T-cell (primary cell): ENCODE measurements at regions not wholly inside any gene's neighbourhood (a gene's known extent, or its start where the extent isn't known, plus 50 kb on each side); places are given as distances from the start of the nearest gene placed in this dataset.

Experiments used
- ATAC-seq, 4 experiments: fragments of 200-7000 bp in 3 of 4; fragments of 150-1000 bp in 1 of 4; cut with Tn5 transposase; replicated peaks in 1 of 4; 1 replicate in 3 of 4; 2 replicates in 1 of 4; pipeline ENCODE4 v1.10.0; 2021; ENCODE audit warnings: moderate library complexity in 3 of 4, mild to moderate bottlenecking in 2 of 4, moderate number of reproducible peaks in 1 of 4
- CTCF ChIA-PET, 2 donors: fragments of 300-600 bp; sonication (Branson Sonifier 250); formaldehyde crosslinking; loops; one replicate each; lab custom pipeline; 2022; ENCODE audit warnings: antibody characterized with exemption in 2 of 2; lab: Charles Lee
- POLR2A ChIA-PET, 2 donors: fragments of 300-600 bp; sonication (Branson Sonifier 250); formaldehyde crosslinking; loops; one replicate each; lab custom pipeline; 2022; ENCODE audit warnings: antibody characterized with exemption in 2 of 2; lab: Charles Lee
- DNase-seq, 35 experiments: peaks; one replicate each; pipeline versions ENCODE4 v3.0.0 to v3.0.0-alpha.2; 2013 to 2023
- H3K27ac ChIP-seq: one replicate; pipeline ENCODE4 v1.5.1; 2013; ENCODE audit warnings: low read length
- H3K27me3 ChIP-seq, 2 experiments: replicated peaks in 1 of 2; 1 replicate in 1 of 2; 2 replicates in 1 of 2; pipeline versions ENCODE4 v1.6.1 to v1.7.0; 2013; ENCODE audit warnings: low read length in 1 of 2, mixed read lengths in 1 of 2; ENCODE audit not compliant: control insufficient read depth in 2 of 2, insufficient read depth in 2 of 2; ENCODE audit errors: extremely low read depth in 1 of 2
- H3K36me3 ChIP-seq, 2 donors: 1 replicate in 1 of 2; 2 replicates in 1 of 2; pipeline versions ENCODE4 v1.6.1 to v1.7.0; 2013; ENCODE audit warnings: low read length in 1 of 2; ENCODE audit not compliant: control insufficient read depth in 2 of 2, insufficient read depth in 1 of 2; ENCODE audit errors: extremely low read depth in 1 of 2
- H3K4me1 ChIP-seq, 2 experiments: 1 replicate in 1 of 2; 2 replicates in 1 of 2; pipeline versions ENCODE4 v1.6.1 to v1.7.0; 2013; ENCODE audit warnings: low read length in 2 of 2, mixed read lengths in 1 of 2; ENCODE audit not compliant: insufficient read depth in 2 of 2, control insufficient read depth in 1 of 2; ENCODE audit errors: extremely low read depth in 1 of 2
- H3K4me3 ChIP-seq, 2 donors: 1 replicate in 1 of 2; 2 replicates in 1 of 2; pipeline versions ENCODE4 v1.5.1 to v1.7.0; 2013; ENCODE audit warnings: mild to moderate bottlenecking in 2 of 2, low read length in 1 of 2, moderate library complexity in 1 of 2; ENCODE audit not compliant: control insufficient read depth in 1 of 2; ENCODE audit errors: extremely low read depth in 1 of 2
- H3K9me3 ChIP-seq: 2 replicates; pipeline ENCODE4 v1.7.0; 2013
- H3K27ac Mint-ChIP-seq, 2 donors: one replicate each; pipeline ENCODE4 v1.8.0; 2020 to 2021; ENCODE audit warnings: mild to moderate bottlenecking in 2 of 2, mixed read lengths in 2 of 2
- H3K27me3 Mint-ChIP-seq, 2 donors: one replicate each; pipeline ENCODE4 v1.8.0; 2021 to 2022; ENCODE audit warnings: mixed read lengths in 2 of 2
- H3K36me3 Mint-ChIP-seq: one replicate; pipeline ENCODE4 v1.8.0; 2021; ENCODE audit warnings: mixed read lengths
- H3K4me1 Mint-ChIP-seq, 3 donors: one replicate each; pipeline ENCODE4 v1.8.0; 2020 to 2022; ENCODE audit warnings: mixed read lengths in 3 of 3, mild to moderate bottlenecking in 1 of 3
- H3K4me3 Mint-ChIP-seq, 3 donors: one replicate each; pipeline ENCODE4 v1.8.0; 2020 to 2022; ENCODE audit warnings: mild to moderate bottlenecking in 3 of 3, mixed read lengths in 3 of 3, moderate library complexity in 3 of 3
- H3K9me3 Mint-ChIP-seq, 3 donors: one replicate each; pipeline ENCODE4 v1.8.0; 2020 to 2022; ENCODE audit warnings: mixed read lengths in 3 of 3
- WGBS: methylation state at CpG from one replicate; pipeline ENCODE4 v1.1.5; 2013; ENCODE audit warnings: missing lambda C conversion rate; ENCODE audit not compliant: insufficient coverage; 5-methylcytosine and 5-hydroxymethylcytosine counted together

DNA sequence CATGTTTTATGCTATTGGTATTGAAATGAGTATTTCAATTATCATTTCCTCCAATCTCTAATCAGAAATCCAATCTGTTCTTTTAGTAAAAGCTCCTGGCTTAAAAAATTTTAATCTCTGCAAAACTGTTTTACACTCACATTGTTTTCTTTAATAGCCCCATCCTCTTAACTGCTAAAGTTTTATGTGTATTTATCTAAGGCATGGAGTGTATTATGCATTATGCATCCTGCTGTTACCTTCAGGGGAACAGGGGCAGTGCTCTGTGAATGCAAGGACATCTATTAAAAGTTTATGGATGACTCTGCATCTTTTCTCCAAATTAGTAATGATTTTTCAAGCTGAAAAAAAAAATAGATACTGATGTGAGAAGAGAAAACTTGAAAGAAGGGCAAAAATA is 1261.6 kb upstream of the NXPH2 start:
- Histone ChIP-seq H3K27ac (no peak overlapping the region), H3K9me3 (no peaks in the 10 kb centered on the region), H3K36me3 (no peaks in the 10 kb centered on the region), H3K4me3 (no peak overlapping the region), H3K4me1 (no peaks in the 10 kb centered on the region), H3K27me3 (no peaks in the 10 kb centered on the region)
- ATAC-seq, result no peak
- H3K27ac Mint-ChIP-seq, result no peak overlapping the region
- no peaks in the 10 kb centered on the region for H3K36me3 Mint-ChIP-seq
- peaks cover 22 to 37% (median 30%) of the 10 kb centered on the region in 3 donors for H3K9me3 Mint-ChIP-seq
- POLR2A ChIA-PET, result no interaction called here
- no peaks in the 10 kb centered on the region for H3K4me1 Mint-ChIP-seq
- no peak for DNase-seq
- H3K4me3 Mint-ChIP-seq, result no peak overlapping the region
- CTCF ChIA-PET, result no interaction called here
- H3K27me3 Mint-ChIP-seq, result no peaks in the 10 kb centered on the region

DNA sequence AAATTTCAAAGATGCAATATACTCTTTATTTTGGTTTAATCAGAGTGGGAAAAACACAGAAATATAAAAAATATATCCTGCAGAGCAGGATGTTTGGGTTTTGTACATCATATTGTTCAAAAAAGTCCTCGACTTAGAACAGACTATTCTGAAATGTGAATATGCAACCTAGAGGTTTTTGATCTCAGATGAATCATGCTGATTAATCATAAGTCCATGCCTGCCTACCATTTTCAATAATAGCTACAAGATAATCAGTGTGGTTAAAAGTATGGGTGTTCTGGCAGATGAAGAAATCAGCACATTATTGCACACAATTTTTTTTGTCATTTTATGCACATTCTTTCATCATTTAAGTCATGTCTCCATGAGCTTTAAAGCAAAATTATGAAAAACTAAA is 1261.0 kb upstream of the NXPH2 start:
- Histone ChIP-seq H3K4me1 (no peaks in the 10 kb centered on the region), H3K9me3 (no peaks in the 10 kb centered on the region), H3K36me3 (no peaks in the 10 kb centered on the region), H3K4me3 (no peak overlapping the region), H3K27ac (no peak overlapping the region), H3K27me3 (no peaks in the 10 kb centered on the region)
- POLR2A ChIA-PET, result no interaction called here
- H3K4me1 Mint-ChIP-seq, result no peaks in the 10 kb centered on the region
- peaks cover 22 to 41% (median 32%) of the 10 kb centered on the region in 3 donors for H3K9me3 Mint-ChIP-seq
- ATAC-seq, result no peak
- H3K4me3 Mint-ChIP-seq, result no peak overlapping the region
- H3K27me3 Mint-ChIP-seq, result no peaks in the 10 kb centered on the region
- WGBS, result no CpG with 5 or more reads among the region's 1 CpG
- H3K36me3 Mint-ChIP-seq, result no peaks in the 10 kb centered on the region
- H3K27ac Mint-ChIP-seq, result no peak overlapping the region
- CTCF ChIA-PET, result no interaction called here
- DNase-seq, result no peak

- ChIA-PET POLR2A (interaction anchor here in 1 of 2 donors (0.7 kb wide), 1 partner anchor 12 kb away, joined by 5 read pairs; no protein-coding TSS in a partner anchor), CTCF (no interaction called here)
- H3K27me3 ChIP-seq, result no peaks in the 10 kb centered on the region
- no peak overlapping the region for H3K4me3 ChIP-seq
- no peaks in the 10 kb centered on the region for H3K36me3 ChIP-seq
- H3K4me1 Mint-ChIP-seq, result no peaks in the 10 kb centered on the region
- H3K9me3 Mint-ChIP-seq, result peaks cover 9 to 23% (median 21%) of the 10 kb centered on the region in 3 donors
- no peaks in the 10 kb centered on the region for H3K9me3 ChIP-seq
- H3K27ac Mint-ChIP-seq, result no peak overlapping the region
- no peak overlapping the region for H3K4me3 Mint-ChIP-seq
- ATAC-seq (no peak), DNase-seq (no peak)
- no peak overlapping the region for H3K27ac ChIP-seq
- H3K36me3 Mint-ChIP-seq, result no peaks in the 10 kb centered on the region
- no CpG with 5 or more reads among the region's 2 CpGs for WGBS
- no peaks in the 10 kb centered on the region for H3K4me1 ChIP-seq
- H3K27me3 Mint-ChIP-seq, result no peaks in the 10 kb centered on the region
Observed at GRCh38 chr2:140033638-140034037, 1253.4 kb upstream of the NXPH2 start.

GRCh38 chr2:140027966-140028365 is 1247.8 kb upstream of the NXPH2 start:
- Histone ChIP-seq H3K4me1 (no peaks in the 10 kb centered on the region), H3K27me3 (no peaks in the 10 kb centered on the region), H3K4me3 (no peak overlapping the region), H3K36me3 (no peaks in the 10 kb centered on the region), H3K9me3 (no peaks in the 10 kb centered on the region), H3K27ac (no peak overlapping the region)
- Mint-ChIP-seq H3K4me3 (no peak overlapping the region), H3K36me3 (no peaks in the 10 kb centered on the region), H3K27me3 (no peaks in the 10 kb centered on the region), H3K27ac (no peak overlapping the region), H3K9me3 (peaks cover 4 to 9% (median 6%) of the 10 kb centered on the region in 3 donors), H3K4me1 (no peaks in the 10 kb centered on the region)
- DNase-seq (no peak), ATAC-seq (no peak)
- no CpG with 5 or more reads among the region's 1 CpG for WGBS
- ChIA-PET POLR2A (no interaction called here), CTCF (no interaction called here)

DNA sequence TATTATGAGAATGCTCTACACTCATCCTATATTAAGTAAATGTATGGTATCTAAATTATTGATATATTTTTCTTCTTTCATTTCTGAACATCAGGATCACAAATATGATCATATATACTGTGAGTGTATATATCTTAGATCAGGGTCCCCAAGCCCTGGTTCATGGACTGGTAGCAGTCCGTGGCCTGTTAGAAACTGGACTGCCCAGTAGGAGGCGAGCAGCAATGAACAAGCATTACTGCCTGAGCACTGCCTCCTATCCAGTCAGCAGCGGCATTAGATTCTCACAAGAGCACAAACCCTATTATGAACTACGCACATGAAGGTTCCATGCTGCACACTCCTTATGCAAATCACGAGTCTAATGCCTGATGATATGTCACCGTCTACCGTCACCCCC is 1247.1 kb upstream of the NXPH2 start:
- Mint-ChIP-seq H3K27me3 (no peaks in the 10 kb centered on the region), H3K36me3 (no peaks in the 10 kb centered on the region), H3K4me3 (no peak overlapping the region), H3K4me1 (no peaks in the 10 kb centered on the region), H3K27ac (no peak overlapping the region), H3K9me3 (peaks cover 5 to 11% (median 6%) of the 10 kb centered on the region in 3 donors)
- Histone ChIP-seq H3K36me3 (no peaks in the 10 kb centered on the region), H3K27me3 (no peaks in the 10 kb centered on the region), H3K27ac (no peak overlapping the region), H3K4me1 (no peaks in the 10 kb centered on the region), H3K4me3 (no peak overlapping the region), H3K9me3 (no peaks in the 10 kb centered on the region)
- 100% methylated on average over 3 of the region's 7 CpGs for WGBS
- ChIA-PET CTCF (no interaction called here), POLR2A (no interaction called here)
- DNase-seq (no peak), ATAC-seq (no peak)

- no peaks in the 10 kb centered on the region for H3K4me1 Mint-ChIP-seq
- 23% methylated on average over 2 of the region's 2 CpGs for WGBS
- no peaks in the 10 kb centered on the region for H3K36me3 Mint-ChIP-seq
- Histone ChIP-seq H3K4me3 (no peak overlapping the region), H3K9me3 (no peaks in the 10 kb centered on the region), H3K27me3 (no peaks in the 10 kb centered on the region), H3K27ac (no peak overlapping the region), H3K4me1 (no peaks in the 10 kb centered on the region), H3K36me3 (no peaks in the 10 kb centered on the region)
- ChIA-PET POLR2A (no interaction called here), CTCF (no interaction called here)
- no peak overlapping the region for H3K27ac Mint-ChIP-seq
- no peak for ATAC-seq
- DNase-seq, result no peak
- no peaks in the 10 kb centered on the region for H3K27me3 Mint-ChIP-seq
- peaks cover 6 to 12% (median 9%) of the 10 kb centered on the region in 3 donors for H3K9me3 Mint-ChIP-seq
- no peak overlapping the region for H3K4me3 Mint-ChIP-seq
Observed at GRCh38 chr2:140023291-140023690, 1243.1 kb upstream of the NXPH2 start.

GRCh38 chr2:140018541-140018940 is 1238.4 kb upstream of the NXPH2 start:
- Histone ChIP-seq H3K27me3 (no peaks in the 10 kb centered on the region), H3K4me3 (no peak overlapping the region), H3K36me3 (no peaks in the 10 kb centered on the region), H3K27ac (no peak overlapping the region), H3K9me3 (no peaks in the 10 kb centered on the region), H3K4me1 (no peaks in the 10 kb centered on the region)
- WGBS, result no CpG with 5 or more reads among the region's 2 CpGs
- no peak overlapping the region for H3K27ac Mint-ChIP-seq
- H3K4me1 Mint-ChIP-seq, result no peaks in the 10 kb centered on the region
- H3K9me3 Mint-ChIP-seq, result peaks cover 15 to 22% (median 20%) of the 10 kb centered on the region in 3 donors
- no peaks in the 10 kb centered on the region for H3K36me3 Mint-ChIP-seq
- no peaks in the 10 kb centered on the region for H3K27me3 Mint-ChIP-seq
- POLR2A ChIA-PET, result no interaction called here
- no peak for ATAC-seq
- no peak overlapping the region for H3K4me3 Mint-ChIP-seq
- no peak for DNase-seq
- CTCF ChIA-PET, result no interaction called here
